Liver (tissue), 7 donors: ENCODE measurements at regions not wholly inside any gene's neighbourhood (a gene's known extent, or its start where the extent isn't known, plus 50 kb on each side); places are given as distances from the start of the nearest gene placed in this dataset.

Experiments
- DNase-seq: peaks from one replicate; pipeline ENCODE4 v3.0.0-alpha.2; 2017; ENCODE audit warnings: low spot score
- H3K27ac ChIP-seq, 2 donors: one replicate each; pipeline ENCODE4 v1.7.0; 2013; ENCODE audit warnings: inconsistent platforms in 2 of 2, low read length in 2 of 2, control low read depth in 1 of 2, low read depth in 1 of 2, mild to moderate bottlenecking in 1 of 2
- H3K27me3 ChIP-seq, 4 donors: one replicate each; pipeline versions ENCODE4 v1.6.1 to v1.7.0; 2013; ENCODE audit warnings: low read length in 3 of 4, inconsistent platforms in 1 of 4, mild to moderate bottlenecking in 1 of 4, moderate library complexity in 1 of 4; ENCODE audit not compliant: control insufficient read depth in 4 of 4, insufficient read depth in 4 of 4
- H3K36me3 ChIP-seq, 4 donors: one replicate each; pipeline versions ENCODE4 v1.6.1 to v1.7.0; 2013; ENCODE audit warnings: low read length in 3 of 4, mild to moderate bottlenecking in 3 of 4, low read depth in 1 of 4, moderate library complexity in 1 of 4; ENCODE audit not compliant: control insufficient read depth in 4 of 4, insufficient read depth in 3 of 4
- H3K4me1 ChIP-seq, 4 donors: one replicate each; pipeline versions ENCODE4 v1.6.1 to v1.7.0; 2013; ENCODE audit warnings: low read length in 3 of 4, mild to moderate bottlenecking in 3 of 4, moderate library complexity in 1 of 4; ENCODE audit not compliant: control insufficient read depth in 4 of 4, insufficient read depth in 4 of 4
- H3K4me3 ChIP-seq, 3 donors: one replicate each; pipeline versions ENCODE4 v1.6.1 to v1.7.0; 2013; ENCODE audit warnings: low read length in 3 of 3, control low read depth in 1 of 3, low read depth in 1 of 3, mild to moderate bottlenecking in 1 of 3
- H3K9ac ChIP-seq, 2 donors: one replicate each; pipeline ENCODE4 v1.7.0; 2013; ENCODE audit warnings: low read length in 2 of 2, mild to moderate bottlenecking in 2 of 2, moderate library complexity in 2 of 2, control low read depth in 1 of 2, low read depth in 1 of 2
- H3K9me3 ChIP-seq, 4 donors: one replicate each; pipeline versions ENCODE4 v1.6.1 to v1.7.0; 2013; ENCODE audit warnings: low read length in 3 of 4; ENCODE audit not compliant: control insufficient read depth in 4 of 4
- ATF3 ChIP-seq: IDR thresholded peaks from 2 replicates; pipeline ENCODE4 v1.6.1; 2016; ENCODE audit warnings: antibody characterized with exemption
- EGR1 ChIP-seq, 2 donors: IDR thresholded peaks; 2 replicates each; pipeline ENCODE4 v1.6.1; 2016 to 2018; ENCODE audit warnings: antibody characterized with exemption in 2 of 2, low read depth in 2 of 2
- FOXA1 ChIP-seq: IDR thresholded peaks from 2 replicates; pipeline ENCODE4 v1.6.1; 2016; ENCODE audit warnings: antibody characterized with exemption
- FOXA2 ChIP-seq: IDR thresholded peaks from 2 replicates; pipeline ENCODE4 v1.6.1; 2016; ENCODE audit warnings: antibody characterized with exemption
- HNF4A ChIP-seq, 2 donors: conservative IDR thresholded peaks; 2 replicates each; pipeline ENCODE4 v1.6.1; 2016; ENCODE audit warnings: antibody characterized with exemption in 2 of 2, mild to moderate bottlenecking in 2 of 2
- HNF4G ChIP-seq: IDR thresholded peaks from 2 replicates; pipeline ENCODE4 v1.6.1; 2016; ENCODE audit warnings: antibody characterized with exemption
- JUND ChIP-seq, 2 donors: IDR thresholded peaks; 2 replicates each; pipeline ENCODE4 v1.6.1; 2016; ENCODE audit warnings: antibody characterized with exemption in 2 of 2
- MAX ChIP-seq: IDR thresholded peaks from 2 replicates; pipeline ENCODE4 v1.6.1; 2016; ENCODE audit warnings: antibody characterized with exemption
- RAD21 ChIP-seq, 2 donors: IDR thresholded peaks; 2 replicates each; pipeline ENCODE4 v1.6.1; 2016; ENCODE audit warnings: antibody characterized with exemption in 2 of 2, mild to moderate bottlenecking in 2 of 2
- REST ChIP-seq: IDR thresholded peaks from 2 replicates; pipeline ENCODE4 v1.6.1; 2016; ENCODE audit warnings: antibody characterized with exemption, mild to moderate bottlenecking
- TAF1 ChIP-seq: conservative IDR thresholded peaks from 2 replicates; pipeline ENCODE4 v1.6.1; 2016; ENCODE audit warnings: antibody characterized with exemption, mild to moderate bottlenecking
- YY1 ChIP-seq: IDR thresholded peaks from 2 replicates; pipeline ENCODE4 v1.6.1; 2016; ENCODE audit warnings: antibody characterized with exemption, mild to moderate bottlenecking
- ZBTB33 ChIP-seq: IDR thresholded peaks from 2 replicates; pipeline ENCODE4 v1.6.1; 2016; ENCODE audit warnings: antibody characterized with exemption
- WGBS: extraction: QIAGEN DNeasy Blood & Tissue Kit; methylation state at CpG from one replicate; pipeline ENCODE4 v1.1.7; 2013; 5-methylcytosine and 5-hydroxymethylcytosine counted together
- donor health status: healthy.
- donor health status: healthy.
- donor health status: healthy.
- donor health status: healthy.

GRCh38 chr5:99929806-99930135 is 605.4 kb upstream of the FAM174A start:
- no peaks in the 10 kb centered on the region for H3K9me3 ChIP-seq
- H3K27me3 ChIP-seq, result no peaks in the 10 kb centered on the region
- H3K4me1 ChIP-seq, result no peaks in the 10 kb centered on the region
- no peak overlapping the region for H3K27ac ChIP-seq
- no peak for DNase-seq
- TF ChIP-seq RAD21 (IDR thresholded peaks at IDR 0.05) (no peak), ATF3 (no peak), MAX (no peak), FOXA2 (no peak), HNF4G (no peak), ZBTB33 (no peak)
- no peak overlapping the region for H3K9ac ChIP-seq
- H3K4me3 ChIP-seq, result no peak overlapping the region
- H3K36me3 ChIP-seq, result no peaks in the 10 kb centered on the region

- whole genome bisulfite sequencing, result 82% methylated on average over 2 of the region's 2 CpGs
- Histone ChIP-seq H3K4me1 (no peaks in the 10 kb centered on the region), H3K27me3 (no peaks in the 10 kb centered on the region), H3K36me3 (no peaks in the 10 kb centered on the region), H3K4me3 (no peak overlapping the region), H3K9ac (no peak overlapping the region), H3K27ac (no peak overlapping the region), H3K9me3 (no peaks in the 10 kb centered on the region)
- TF ChIP-seq ZBTB33, result no peak
- no peak for DNase-seq
Observed at GRCh38 chr5:99929067-99929805, 605.9 kb upstream of the FAM174A start.

- H3K27me3 ChIP-seq, result no peaks in the 10 kb centered on the region
- no peaks in the 10 kb centered on the region for H3K36me3 ChIP-seq
- H3K9ac ChIP-seq, result no peak overlapping the region
- no peaks in the 10 kb centered on the region for H3K9me3 ChIP-seq
- no peak overlapping the region for H3K4me3 ChIP-seq
- H3K27ac ChIP-seq, result no peak overlapping the region
- no peak for DNase-seq
- no peak for TF ChIP-seq EGR1 (IDR thresholded peaks at IDR 0.05; ENCODE audit: low read depth in 2 of 2)
- TF ChIP-seq FOXA2, result no peak
- TF ChIP-seq TAF1, result no peak
- TF ChIP-seq HNF4G, result no peak
- TF ChIP-seq YY1, result no peak
- no peak for TF ChIP-seq MAX
- TF ChIP-seq HNF4A (conservative IDR thresholded peaks at IDR 0.05), result no peak
- TF ChIP-seq REST, result no peak
- no peak for TF ChIP-seq FOXA1
- TF ChIP-seq JUND (IDR thresholded peaks at IDR 0.05), result no peak
- WGBS, result 74% methylated on average over 4 of the region's 4 CpGs
- no peaks in the 10 kb centered on the region for H3K4me1 ChIP-seq
Observed at GRCh38 chr5:99928490-99928889, 606.7 kb upstream of the FAM174A start.
